Spinal cord (tissue), 1 donor: ENCODE measurements at regions not wholly inside any gene's neighbourhood (a gene's known extent, or its start where the extent isn't known, plus 50 kb on each side); places are given as distances from the start of the nearest gene placed in this dataset. TPM values are rescaled to one million over a fixed set of nuclear protein-coding genes. Genes with fewer than 3 reads are reported as not detected.

Experiments used
- small RNA-seq: library from RNA; depleted of rRNA; stranded (forward); fragments of <200 nt; gene quantifications from one replicate; pipeline ENCODE3, GENCODE V24; 2014; ENCODE audit warnings: low replicate concordance

Small RNA genes in the stretch of these regions (small RNA-seq; reads per million reads assigned to genes)
- gene RF00019, result not detected
